ENCODE measurements at regions not wholly inside any gene's neighbourhood (a gene's known extent, or its start where the extent isn't known, plus 50 kb on each side); places are given as distances from the start of the nearest gene placed in this dataset.

DNA sequence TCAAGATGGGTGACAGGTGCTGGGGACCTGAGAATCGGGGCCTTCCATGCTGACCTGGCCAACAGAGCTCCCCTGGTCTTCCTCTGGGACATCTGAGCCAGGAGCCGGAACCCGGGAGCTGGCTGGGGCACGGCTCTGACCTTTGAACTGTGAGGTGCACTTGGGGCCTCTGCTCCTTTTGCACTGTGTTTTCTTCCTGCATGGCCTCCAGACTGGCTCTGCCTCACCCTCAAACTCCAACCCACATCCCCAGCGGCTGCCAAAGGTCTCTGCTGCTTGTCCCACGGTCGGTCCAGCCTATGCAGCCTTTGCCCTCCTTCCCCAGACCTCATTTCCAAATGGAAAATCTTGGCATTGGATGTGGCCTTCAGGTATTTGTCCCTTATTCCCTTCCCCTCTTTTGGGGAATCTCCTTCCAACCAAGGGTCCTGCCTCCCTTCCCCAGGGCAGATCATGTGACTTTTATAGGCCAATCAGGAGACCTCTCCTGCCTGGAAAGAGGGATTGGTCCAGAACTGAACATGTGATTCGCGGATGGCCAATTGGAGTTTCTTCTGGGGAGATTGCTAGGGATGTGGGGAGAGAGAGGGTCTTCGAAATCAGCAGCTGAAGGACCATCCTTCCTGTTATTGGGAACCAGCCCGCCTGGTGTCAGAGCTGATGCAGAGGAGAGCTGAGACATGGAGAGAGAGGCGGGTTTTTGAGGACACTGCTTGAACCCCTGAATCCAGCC, 117.9 kb downstream of the CYLD start:
- Histone ChIP-seq H3K79me2 (ENCODE audit: control insufficient read depth, insufficient read depth, low read length) (no peaks in the 10 kb centered on the region), H2AFZ (ENCODE audit: low read depth, low read length) (no peak overlapping the region), H3K36me3 (ENCODE audit: control insufficient read depth in 2 of 2, extremely low read depth in 1 of 2, insufficient read depth in 2 of 2, low read length in 2 of 2) (no peaks in the 10 kb centered on the region), H3K27me3 (ENCODE audit: control insufficient read depth in 2 of 2, insufficient read depth in 2 of 2, low read length in 2 of 2) (no peaks in the 10 kb centered on the region), H3K27ac (ENCODE audit: insufficient read depth, low read depth, low read length) (no peak overlapping the region), H3K4me2 (ENCODE audit: insufficient read depth, low read length) (no peak overlapping the region), H3K4me1 (ENCODE audit: control insufficient read depth, extremely low read depth, insufficient read depth, low read length) (no peaks in the 10 kb centered on the region), H4K20me1 (replicated peaks; ENCODE audit: control insufficient read depth, extremely low read depth, insufficient read depth, low read length) (no peaks in the 10 kb centered on the region), H3K4me3 (replicated peaks in 1 of 3; ENCODE audit: insufficient read depth in 1 of 3, low read depth in 1 of 3, low read length in 3 of 3) (no peak overlapping the region), H3K9me3 (replicated peaks; ENCODE audit: control insufficient read depth, insufficient read depth, low read length) (peaks cover 1% of the 10 kb centered on the region), H3K9me1 (replicated peaks; ENCODE audit: control insufficient read depth, extremely low read depth, insufficient read depth, low read length) (no peaks in the 10 kb centered on the region), H3K9ac (replicated peaks; ENCODE audit: extremely low read depth, insufficient read depth, low read length) (no peak overlapping the region)
- FAIRE-seq (no peak), DNase-seq (ENCODE audit: low read depth, low spot score) (no peak)
- no TSS peak for BruUV-seq (replicated peaks)
- TF ChIP-seq, protein P1, sequence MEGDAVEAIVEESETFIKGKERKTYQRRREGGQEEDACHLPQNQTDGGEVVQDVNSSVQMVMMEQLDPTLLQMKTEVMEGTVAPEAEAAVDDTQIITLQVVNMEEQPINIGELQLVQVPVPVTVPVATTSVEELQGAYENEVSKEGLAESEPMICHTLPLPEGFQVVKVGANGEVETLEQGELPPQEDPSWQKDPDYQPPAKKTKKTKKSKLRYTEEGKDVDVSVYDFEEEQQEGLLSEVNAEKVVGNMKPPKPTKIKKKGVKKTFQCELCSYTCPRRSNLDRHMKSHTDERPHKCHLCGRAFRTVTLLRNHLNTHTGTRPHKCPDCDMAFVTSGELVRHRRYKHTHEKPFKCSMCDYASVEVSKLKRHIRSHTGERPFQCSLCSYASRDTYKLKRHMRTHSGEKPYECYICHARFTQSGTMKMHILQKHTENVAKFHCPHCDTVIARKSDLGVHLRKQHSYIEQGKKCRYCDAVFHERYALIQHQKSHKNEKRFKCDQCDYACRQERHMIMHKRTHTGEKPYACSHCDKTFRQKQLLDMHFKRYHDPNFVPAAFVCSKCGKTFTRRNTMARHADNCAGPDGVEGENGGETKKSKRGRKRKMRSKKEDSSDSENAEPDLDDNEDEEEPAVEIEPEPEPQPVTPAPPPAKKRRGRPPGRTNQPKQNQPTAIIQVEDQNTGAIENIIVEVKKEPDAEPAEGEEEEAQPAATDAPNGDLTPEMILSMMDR (IDR thresholded peaks at IDR 0.05; ENCODE audit: extremely low read depth in 1 of 2, insufficient read depth in 1 of 2, low read depth in 1 of 2, low read length in 2 of 2) = no peak
- no peak for TF ChIP-seq POLR2AphosphoS5 (IDR thresholded peaks at IDR 0.05; ENCODE audit: insufficient read depth, low read depth, low read length)
- TF ChIP-seq EZH2 (IDR thresholded peaks at IDR 0.05; ENCODE audit: borderline replicate concordance, low read depth, low read length, severe bottlenecking) = no peak
- no peak for TF ChIP-seq MYC (IDR thresholded peaks at IDR 0.05; ENCODE audit: low read depth, low read length)
- TF ChIP-seq GATA2 (IDR thresholded peaks at IDR 0.05; ENCODE audit: insufficient read depth, insufficient read length, low read depth, low read length) = no peak
- TF ChIP-seq JUN (IDR thresholded peaks at IDR 0.05; ENCODE audit: borderline replicate concordance, insufficient read depth, insufficient read length, low read depth) = no peak
- no peak for TF ChIP-seq POLR2A (IDR thresholded peaks at IDR 0.05; ENCODE audit: low read depth, low read length)
- TF ChIP-seq FOS (IDR thresholded peaks at IDR 0.05; ENCODE audit: borderline replicate concordance, insufficient read depth, low read length) = no peak
- TF ChIP-seq, protein P2, sequence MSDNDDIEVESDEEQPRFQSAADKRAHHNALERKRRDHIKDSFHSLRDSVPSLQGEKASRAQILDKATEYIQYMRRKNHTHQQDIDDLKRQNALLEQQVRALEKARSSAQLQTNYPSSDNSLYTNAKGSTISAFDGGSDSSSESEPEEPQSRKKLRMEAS (IDR thresholded peaks at IDR 0.05; ENCODE audit: insufficient read depth, insufficient read length) = no peak
- POLR2A ChIA-PET = no interaction called here
- dilution Hi-C loops (cut with MboI; ENCODE audit: extremely low pct_ligation_motif_present, low sequenced_read_pairs) (no loop called here), intact Hi-C loops (cut with micrococcal nuclease) (no loop called here)
- CTCF ChIA-PET = no interaction called here

All from endothelial cell of umbilical vein (primary cell).